HG03460 (cell line): ENCODE measurements at regions not wholly inside any gene's neighbourhood (a gene's known extent, or its start where the extent isn't known, plus 50 kb on each side); places are given as distances from the start of the nearest gene placed in this dataset.
A peak's percentile ranks its signal among the peaks of the same experiment; 100 is the strongest.
"Not testable (repeated sequence)": the region's sequence is repeated elsewhere in the genome, so short reads cannot be mapped to it uniquely, and the experiment has no call there.

Experiments used
- ATAC-seq: cut with Tn5 transposase; IDR thresholded peaks from one replicate; pipeline ENCODE4 v1.9.1; 2021; ENCODE audit not compliant: unreplicated experiment

DNA sequence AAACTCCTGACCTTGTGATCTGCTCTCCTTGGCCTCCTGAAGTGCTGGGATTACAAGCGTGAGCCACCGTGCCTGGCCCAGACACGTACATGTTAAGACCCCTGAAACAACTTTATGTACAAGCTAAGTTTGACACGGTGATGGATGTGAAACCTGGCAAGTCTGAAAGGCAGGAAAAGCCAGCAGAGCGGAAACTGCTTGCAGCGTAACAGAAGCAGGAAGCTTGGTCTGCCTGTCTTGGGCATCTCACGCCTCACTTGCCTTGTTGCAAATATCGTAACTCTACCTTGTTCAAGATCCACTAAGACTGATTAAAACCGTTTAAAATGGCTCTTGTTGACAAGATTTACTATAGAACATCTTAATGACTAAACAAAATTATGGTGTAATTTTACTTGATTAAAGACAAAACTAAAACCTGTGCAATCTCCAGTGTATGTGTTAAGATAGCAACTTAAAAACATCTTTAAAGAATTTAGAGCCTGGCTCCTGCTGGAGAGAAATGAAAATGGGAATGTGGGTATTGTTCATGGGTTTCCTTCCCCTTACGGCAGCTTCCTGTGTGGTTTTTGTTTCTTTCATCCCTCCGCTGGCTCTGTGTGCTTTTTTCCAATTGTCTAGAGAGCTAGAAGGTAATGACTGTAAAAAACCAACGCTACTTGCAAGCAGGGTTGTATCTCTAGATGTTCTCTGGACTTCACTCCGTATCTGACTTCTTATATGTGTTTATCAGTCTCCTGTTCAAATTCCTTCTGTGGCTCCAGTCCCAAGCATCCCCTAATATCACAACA, 477.6 kb downstream of the XYLT1 start:
- ATAC-seq, result no peak

DNA sequence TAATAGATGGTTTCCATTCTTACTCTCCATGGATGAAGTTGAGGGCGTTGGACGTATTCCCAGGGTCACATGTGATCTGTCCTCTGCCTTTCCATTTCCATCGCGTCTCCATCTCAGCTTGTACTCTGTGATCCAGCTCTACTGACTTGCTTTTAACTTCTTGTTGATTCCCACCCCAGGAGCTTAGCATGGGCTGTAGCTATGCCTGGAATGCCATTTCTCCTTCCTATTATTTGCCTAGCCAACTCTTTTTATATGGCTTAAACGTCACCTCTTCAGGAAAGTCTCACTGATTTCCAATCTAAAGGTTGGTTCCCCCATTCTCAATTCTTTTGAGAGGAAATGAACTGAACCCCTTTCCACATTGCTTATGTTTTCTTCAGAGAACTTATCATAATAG, 475.9 kb downstream of the XYLT1 start:
- no peak for ATAC-seq

DNA sequence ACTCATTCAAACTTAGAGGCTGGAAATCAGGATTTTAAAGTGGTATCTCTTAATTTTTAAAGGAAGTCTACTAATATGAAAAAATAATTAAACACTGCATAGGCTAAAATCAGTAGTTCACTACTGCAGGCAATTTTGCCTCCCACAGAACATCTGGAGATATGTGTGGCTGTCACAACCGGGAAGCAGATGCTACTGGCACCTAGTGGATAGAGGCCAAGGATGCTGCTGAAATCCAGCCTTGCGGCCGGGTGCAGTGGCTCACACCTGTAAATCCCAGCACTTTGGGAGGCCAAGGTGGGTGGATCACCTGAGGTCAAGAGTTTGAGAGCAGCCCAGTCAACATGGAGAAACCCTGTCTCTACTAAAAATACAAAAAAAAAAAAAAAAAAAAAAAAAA, 473.9 kb downstream of the XYLT1 start:
- ATAC-seq, result no peak

DNA sequence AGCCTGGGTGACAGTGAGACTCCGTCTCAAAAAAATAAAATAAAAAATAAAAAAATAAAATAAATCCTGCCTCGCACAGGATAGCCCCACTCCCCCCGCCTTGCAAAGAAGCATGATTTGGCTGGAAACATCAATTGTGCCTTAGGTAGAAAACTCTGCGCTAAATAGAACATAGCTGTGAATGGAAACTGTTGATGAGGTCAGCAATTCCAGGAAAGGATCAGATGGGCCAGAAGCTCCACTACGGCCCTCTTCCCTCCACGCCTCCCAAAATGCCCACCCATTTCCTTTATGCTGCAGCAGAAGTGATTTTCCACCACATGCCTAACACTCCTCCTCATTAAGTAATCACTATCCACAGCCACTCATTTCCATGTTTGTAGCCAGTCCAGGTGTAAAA, 473.4 kb downstream of the XYLT1 start:
- ATAC-seq, result no peak

DNA sequence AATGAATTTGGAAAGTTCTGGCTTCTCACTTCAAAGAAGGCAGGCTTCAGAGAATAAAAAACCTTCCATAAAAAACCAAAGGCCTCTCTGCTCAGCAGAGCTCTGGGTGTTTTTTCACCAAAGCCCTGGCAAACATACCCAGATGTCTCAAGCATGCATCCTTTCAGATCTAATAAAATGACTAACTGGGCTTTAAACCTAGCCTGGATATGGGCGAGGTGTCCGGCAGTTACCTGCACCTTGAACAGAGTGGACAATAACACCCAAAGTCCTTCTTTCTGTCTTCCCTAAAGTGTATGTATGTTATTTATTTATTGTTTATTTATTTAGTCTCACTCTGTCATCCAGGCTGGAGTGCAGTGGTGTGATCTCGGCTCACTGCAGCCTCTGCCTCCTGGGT, 469.3 kb downstream of the XYLT1 start:
- ATAC-seq, result no peak

DNA sequence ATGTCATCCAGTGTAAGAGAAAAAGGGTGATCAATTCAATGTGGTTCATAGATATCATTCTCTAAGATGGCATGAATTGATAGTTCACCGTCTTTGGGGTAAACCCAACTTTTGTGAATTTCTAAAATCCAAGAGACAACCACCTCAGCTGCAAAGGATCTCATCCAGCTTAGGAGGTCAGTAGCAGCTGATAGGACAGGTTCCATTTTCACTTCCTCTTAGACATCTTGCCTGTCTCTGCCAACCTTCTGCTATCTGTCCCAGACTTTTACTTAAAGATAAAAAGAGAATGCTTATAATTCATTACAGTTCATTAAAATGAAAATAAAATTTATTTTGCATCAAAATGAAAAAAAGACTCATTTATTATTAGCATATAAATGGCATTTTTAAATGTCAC, 468.2 kb downstream of the XYLT1 start:
- no peak for ATAC-seq

- ATAC-seq, result not testable (repeated sequence)
Observed at GRCh38 chr16:17005963-17006362, 464.8 kb downstream of the XYLT1 start.

DNA sequence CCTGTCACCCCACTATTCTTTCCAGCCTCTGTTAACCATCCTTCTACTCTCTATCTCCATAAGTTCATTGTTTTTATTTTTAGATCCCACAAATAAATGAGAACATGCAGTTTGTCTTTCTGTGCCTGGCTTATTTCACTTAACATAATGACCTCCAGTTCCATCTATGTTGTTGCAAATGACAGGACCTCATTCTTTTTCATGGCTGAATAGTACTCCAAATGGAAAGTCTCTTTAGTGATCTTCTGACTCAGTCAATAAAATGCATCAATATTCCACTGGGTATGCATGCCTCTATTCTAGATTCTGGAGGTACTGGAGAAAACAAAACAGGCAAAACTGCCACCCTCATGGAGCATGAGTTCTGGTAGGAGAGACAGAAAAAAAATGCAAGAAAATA, 459.0 kb downstream of the XYLT1 start:
- ATAC-seq, result no peak

- no peak for ATAC-seq
Observed at GRCh38 chr16:17013038-17013437, 457.7 kb downstream of the XYLT1 start.

- ATAC-seq, result no peak
Observed at GRCh38 chr16:17014484-17015121, 456.2 kb downstream of the XYLT1 start.

GRCh38 chr16:17015702-17016101, 455.1 kb downstream of the XYLT1 start:
- ATAC-seq, result no peak

GRCh38 chr16:17017442-17017841, 453.3 kb downstream of the XYLT1 start:
- ATAC-seq, result no peak

- ATAC-seq, result no peak
Observed at GRCh38 chr16:17018585-17018939, 452.2 kb downstream of the XYLT1 start.

GRCh38 chr16:17019366-17019765, 451.4 kb downstream of the XYLT1 start:
- ATAC-seq, result no peak

DNA sequence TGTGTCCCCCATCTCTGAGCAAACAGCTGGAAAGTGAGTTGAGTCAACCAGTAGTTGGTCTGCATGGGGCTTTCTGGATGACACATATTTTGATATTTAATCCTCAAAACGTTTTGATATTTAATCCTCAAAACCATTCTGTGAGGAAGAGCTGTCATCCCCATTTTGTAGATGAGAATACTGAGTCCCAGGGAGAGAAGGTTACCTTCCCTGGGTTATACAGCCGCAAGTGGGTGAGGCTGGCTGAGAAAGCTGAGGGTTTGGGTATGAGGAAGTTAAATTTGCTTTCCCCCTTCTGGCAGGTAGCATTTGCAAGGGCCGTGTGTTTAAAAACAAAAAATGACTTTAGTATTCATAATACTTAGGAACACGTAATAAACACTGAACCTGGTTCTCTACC, 447.2 kb downstream of the XYLT1 start:
- no peak for ATAC-seq

DNA sequence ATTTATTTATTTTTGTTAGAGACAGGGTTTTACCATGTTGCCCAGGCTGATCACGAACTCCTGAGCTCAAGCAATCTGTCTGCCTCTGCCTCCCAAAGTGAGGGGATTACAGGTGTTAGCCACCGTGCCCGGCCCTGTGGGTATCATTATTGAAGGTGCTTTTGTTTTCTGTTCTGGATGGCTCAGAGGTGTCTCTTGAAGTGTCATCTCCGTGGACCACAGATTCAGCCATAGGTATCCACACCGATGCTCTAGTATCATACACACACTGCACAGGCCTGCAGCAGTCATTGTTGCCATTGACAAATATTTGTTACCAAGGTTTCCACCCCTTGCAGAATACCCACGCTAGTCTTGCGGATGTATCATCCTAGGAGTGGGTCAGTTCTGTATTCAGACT, 446.2 kb downstream of the XYLT1 start:
- no peak for ATAC-seq

DNA sequence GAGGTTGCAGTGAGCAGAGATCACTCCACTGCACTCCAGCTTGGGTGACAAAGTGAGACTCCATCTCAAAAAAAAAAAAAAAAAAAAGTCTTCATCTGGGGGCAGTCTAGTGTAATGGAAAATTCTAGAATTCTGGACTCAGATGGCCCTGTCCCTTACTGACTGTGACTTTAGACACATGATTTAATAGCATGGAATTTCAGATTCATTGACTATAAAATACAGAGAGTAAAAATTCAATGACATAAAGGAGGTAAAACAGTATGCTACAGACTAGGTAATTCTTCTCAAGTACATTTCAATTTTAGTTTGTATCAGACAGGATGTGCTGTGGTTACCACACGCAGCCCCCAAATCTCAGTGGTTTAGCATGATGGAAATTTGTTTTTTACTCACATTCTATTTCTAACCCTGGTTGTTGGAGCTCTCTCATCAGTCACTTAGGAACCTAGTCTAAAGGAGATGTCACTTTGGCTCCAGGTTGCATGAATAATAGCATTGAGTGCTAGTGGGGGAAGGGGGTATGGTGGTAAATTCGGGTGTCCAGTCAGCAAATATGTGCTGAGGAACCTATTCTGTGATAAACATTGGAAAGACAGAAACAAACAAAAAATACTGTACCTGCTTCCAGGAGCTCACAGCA, 444.0 kb downstream of the XYLT1 start:
- ATAC-seq, result peak; percentile 74

DNA sequence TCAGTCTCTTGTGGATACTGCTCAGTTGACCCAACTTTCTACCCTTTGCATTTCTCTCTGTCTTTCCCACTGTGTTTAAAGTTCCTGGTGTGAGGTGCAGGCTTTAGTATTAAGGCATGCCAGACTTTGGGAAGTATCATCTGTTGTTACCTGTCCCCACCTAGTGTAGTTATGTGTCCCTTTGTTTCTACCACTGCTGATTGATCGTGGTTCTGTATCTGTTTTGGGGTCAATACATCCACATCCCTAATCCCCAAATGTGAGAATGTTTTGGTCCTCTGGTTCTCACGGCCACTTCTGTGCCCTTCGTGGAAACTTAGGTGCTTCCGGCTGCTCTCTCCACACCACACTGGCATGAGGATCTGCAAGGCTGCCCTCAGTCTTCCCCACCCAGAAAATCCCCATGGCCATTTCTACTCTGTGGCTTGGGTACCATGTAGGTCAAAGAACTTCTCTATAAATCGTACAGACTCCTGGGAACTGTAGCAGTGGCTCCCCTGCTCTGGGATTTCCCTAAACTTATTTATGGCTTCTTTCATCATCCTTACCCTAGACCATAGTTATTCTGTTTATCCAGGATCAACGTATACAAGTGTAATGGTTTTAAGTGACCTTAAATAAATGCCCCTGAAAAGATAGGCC, 443.2 kb downstream of the XYLT1 start:
- peak; percentile 47 for ATAC-seq

- ATAC-seq, result no peak
Observed at GRCh38 chr16:17029602-17030350, 441.0 kb downstream of the XYLT1 start.

DNA sequence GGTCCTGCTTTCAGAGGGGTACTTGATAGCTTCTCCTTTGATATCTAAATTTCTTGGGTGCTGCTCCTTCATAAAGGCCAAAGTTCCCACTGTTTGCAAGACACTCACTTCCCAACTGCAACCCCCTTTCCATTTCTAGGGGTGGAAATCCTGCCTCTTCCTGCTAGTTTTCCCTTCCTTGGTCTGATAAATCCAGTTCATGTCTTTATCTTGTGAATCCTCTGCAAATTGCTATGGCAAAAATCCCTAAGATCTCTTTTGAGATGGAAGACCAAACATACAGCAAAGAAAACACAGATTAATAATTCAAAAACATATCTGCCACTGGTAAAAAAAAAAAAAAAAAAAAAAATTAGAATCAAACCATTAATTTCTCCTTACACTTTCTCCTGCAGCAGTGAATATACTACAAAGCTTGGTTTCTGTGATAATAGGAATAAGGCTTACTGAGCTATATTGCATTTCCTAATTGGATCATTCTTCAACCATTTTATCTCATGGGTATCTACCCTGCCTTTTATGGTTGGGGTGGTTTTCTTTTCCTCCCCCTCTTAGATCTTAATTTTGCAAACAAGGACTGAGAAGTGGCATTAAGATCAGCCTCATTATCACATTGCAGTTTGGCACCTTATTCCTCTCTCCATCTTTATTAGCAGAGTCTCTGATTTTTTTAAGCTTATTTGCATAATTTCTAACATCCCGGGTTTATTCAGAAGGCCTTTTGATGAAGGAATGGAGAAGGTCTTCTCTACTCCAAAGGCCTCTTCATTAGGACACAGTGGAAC, 439.1 kb downstream of the XYLT1 start:
- no peak for ATAC-seq
